Activated T-helper 2 cell treated with anti-CD3 and anti-CD28 coated beads, Interferon-gamma antibody, Interleukin-2, Interleukin-4, amounts not matched to agents 10 μg/mL and 5 μg/mL and 100 μg/mL, durations not matched to agents 14 hours and 24 hours and 36 hours (primary cell): ENCODE measurements at regions not wholly inside any gene's neighbourhood (a gene's known extent, or its start where the extent isn't known, plus 50 kb on each side); places are given as distances from the start of the nearest gene placed in this dataset.

ENCODE experiments used
- DNase-seq: peaks from one replicate; pipeline ENCODE4 v3.0.0; 2021; ENCODE audit warnings: low spot score
- H3K27ac Mint-ChIP-seq: one replicate; pipeline ENCODE4 v1.8.0; 2021; ENCODE audit warnings: mixed read lengths
- H3K27me3 Mint-ChIP-seq: one replicate; pipeline ENCODE4 v1.8.0; 2021; ENCODE audit warnings: low read depth, mixed read lengths
- H3K36me3 Mint-ChIP-seq: one replicate; pipeline ENCODE4 v1.8.0; 2021; ENCODE audit warnings: low read depth, mixed read lengths
- H3K4me1 Mint-ChIP-seq: one replicate; pipeline ENCODE4 v1.8.0; 2021; ENCODE audit warnings: low read depth, mixed read lengths
- H3K4me3 Mint-ChIP-seq: one replicate; pipeline ENCODE4 v1.8.0; 2021; ENCODE audit warnings: low read depth, mild to moderate bottlenecking, moderate library complexity, mixed read lengths
- H3K9me3 Mint-ChIP-seq: one replicate; pipeline ENCODE4 v1.8.0; 2021; ENCODE audit warnings: mixed read lengths
- intact Hi-C: fragments of 100-400 bp; cut with micrococcal nuclease; formaldehyde crosslinking; loops from one replicate; pipeline ENCODE4 v1.15.1; 2023

DNA sequence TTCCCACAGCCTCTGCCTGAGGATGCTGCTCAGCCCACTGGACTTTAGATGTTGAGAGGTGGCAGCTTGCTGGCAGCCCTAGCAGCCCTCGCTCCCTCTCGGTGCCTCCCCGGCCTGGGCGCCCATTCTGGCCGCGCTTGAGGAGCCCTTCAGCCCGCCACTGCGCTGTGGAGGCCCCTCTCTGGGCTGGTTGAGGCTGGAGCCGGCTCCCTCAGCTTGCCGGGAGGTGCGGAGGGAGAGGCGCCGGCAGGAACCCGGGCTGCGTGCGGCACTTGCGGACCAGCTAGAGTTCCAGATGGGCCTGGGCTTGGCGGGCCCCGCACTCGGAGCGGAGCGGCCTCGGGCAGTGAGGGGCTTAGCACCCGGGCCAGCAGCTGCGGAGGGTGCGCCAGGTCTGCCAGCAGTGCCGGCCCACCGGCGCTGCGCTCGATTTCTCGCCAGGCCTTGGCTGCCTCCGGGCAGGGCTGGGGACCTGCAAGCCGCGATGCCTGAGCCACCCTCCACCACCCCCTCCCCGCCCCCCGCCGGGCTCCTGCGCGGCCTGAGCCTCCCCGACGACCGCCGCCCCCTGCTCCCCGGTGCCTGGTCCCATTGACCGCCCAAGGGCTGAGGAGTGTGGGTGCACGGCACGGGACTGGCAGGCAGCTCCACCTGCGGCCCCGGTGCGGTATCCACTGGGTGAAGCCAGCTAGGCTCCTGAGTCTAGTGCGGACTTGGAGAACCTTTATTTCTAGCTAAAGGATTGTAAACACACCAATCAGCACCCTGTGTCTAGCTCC is 446.2 kb downstream of the INSC start:
- Mint-ChIP-seq H3K9me3 (no peaks in the 10 kb centered on the region), H3K36me3 (no peaks in the 10 kb centered on the region), H3K27ac (no peak overlapping the region), H3K4me1 (no peaks in the 10 kb centered on the region), H3K4me3 (no peak overlapping the region), H3K27me3 (no peaks in the 10 kb centered on the region)
- intact Hi-C loops = no loop called here
- DNase-seq = no peak

- H3K4me1 Mint-ChIP-seq = no peaks in the 10 kb centered on the region
- intact Hi-C loops = no loop called here
- no peak overlapping the region for H3K4me3 Mint-ChIP-seq
These were observed 447.5 kb downstream of the INSC start for GRCh38 chr11:15562230-15562629.

DNA sequence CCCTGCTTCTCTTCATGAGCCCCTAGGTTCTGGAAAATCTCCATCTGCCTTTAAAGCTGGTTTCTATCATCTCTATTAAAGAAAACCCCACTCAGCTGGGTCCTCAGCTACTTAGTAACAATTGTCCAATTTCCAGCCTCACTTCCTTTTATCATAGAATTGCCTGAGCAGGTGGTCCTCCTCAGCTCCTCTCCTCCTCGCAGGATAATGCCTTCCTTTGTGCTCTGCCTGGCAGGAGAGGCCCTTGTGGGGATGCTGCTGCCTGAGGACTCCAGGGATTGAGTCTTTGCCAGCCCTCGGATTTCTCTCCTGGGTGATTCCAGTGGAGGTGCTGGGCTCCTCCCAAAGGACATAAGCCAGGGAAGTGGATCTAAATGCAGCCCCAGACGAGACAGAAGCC is 448.3 kb downstream of the INSC start:
- intact Hi-C loops = no loop called here
- no peaks in the 10 kb centered on the region for H3K4me1 Mint-ChIP-seq
- no peaks in the 10 kb centered on the region for H3K36me3 Mint-ChIP-seq
- peaks cover 3% of the 10 kb centered on the region for H3K9me3 Mint-ChIP-seq
- no peak overlapping the region for H3K27ac Mint-ChIP-seq
- DNase-seq = no peak
- no peak overlapping the region for H3K4me3 Mint-ChIP-seq
- no peaks in the 10 kb centered on the region for H3K27me3 Mint-ChIP-seq

More at GRCh38 chr11:15562230-15562629, 447.5 kb downstream of the INSC start:
- no peak overlapping the region for H3K27ac Mint-ChIP-seq
- H3K9me3 Mint-ChIP-seq = peaks cover 1% of the 10 kb centered on the region
- H3K27me3 Mint-ChIP-seq = no peaks in the 10 kb centered on the region
- no peak for DNase-seq
- no peaks in the 10 kb centered on the region for H3K36me3 Mint-ChIP-seq

- no peak for DNase-seq
- no peaks in the 10 kb centered on the region for H3K36me3 Mint-ChIP-seq
- H3K9me3 Mint-ChIP-seq = peaks cover 3% of the 10 kb centered on the region
- H3K27ac Mint-ChIP-seq = no peak overlapping the region
- intact Hi-C loops = no loop called here
- H3K4me1 Mint-ChIP-seq = no peaks in the 10 kb centered on the region
- no peak overlapping the region for H3K4me3 Mint-ChIP-seq
- H3K27me3 Mint-ChIP-seq = no peaks in the 10 kb centered on the region
These were observed 451.2 kb downstream of the INSC start for GRCh38 chr11:15565880-15566279.

DNA sequence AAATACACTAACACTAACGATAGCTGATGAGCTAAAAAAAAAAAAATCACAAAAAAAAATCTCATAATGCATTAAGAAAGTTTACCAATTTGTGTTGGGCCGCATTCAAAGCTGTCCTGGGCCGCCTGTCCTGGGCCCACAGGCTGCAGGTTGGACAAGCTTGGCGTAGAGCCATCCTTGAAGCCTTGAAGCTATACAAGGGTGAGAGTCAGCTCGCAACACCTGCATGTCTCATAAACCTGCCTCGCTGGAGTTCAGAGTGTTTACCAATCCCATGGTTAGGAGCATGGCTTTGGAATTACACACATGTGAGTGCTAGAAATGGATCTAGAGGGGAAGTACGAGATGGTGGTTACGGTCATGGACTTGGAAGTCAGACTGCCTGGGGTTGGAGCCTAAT is 453.7 kb downstream of the INSC start:
- DNase-seq = no peak
- no peaks in the 10 kb centered on the region for H3K27me3 Mint-ChIP-seq
- H3K9me3 Mint-ChIP-seq = peaks cover 3% of the 10 kb centered on the region
- no peak overlapping the region for H3K27ac Mint-ChIP-seq
- no peaks in the 10 kb centered on the region for H3K4me1 Mint-ChIP-seq
- intact Hi-C loops = no loop called here
- no peak overlapping the region for H3K4me3 Mint-ChIP-seq
- H3K36me3 Mint-ChIP-seq = no peaks in the 10 kb centered on the region

GRCh38 chr11:15569305-15570025 is 454.7 kb downstream of the INSC start:
- Mint-ChIP-seq H3K36me3 (no peaks in the 10 kb centered on the region), H3K4me3 (no peak overlapping the region), H3K27me3 (no peaks in the 10 kb centered on the region), H3K9me3 (peaks cover 3% of the 10 kb centered on the region), H3K4me1 (no peaks in the 10 kb centered on the region), H3K27ac (no peak overlapping the region)
- intact Hi-C loops = no loop called here
- no peak for DNase-seq

- Mint-ChIP-seq H3K27ac (no peak overlapping the region), H3K4me1 (no peaks in the 10 kb centered on the region), H3K9me3 (no peaks in the 10 kb centered on the region), H3K36me3 (no peaks in the 10 kb centered on the region), H3K27me3 (no peaks in the 10 kb centered on the region), H3K4me3 (no peak overlapping the region)
- no peak for DNase-seq
- intact Hi-C loops = no loop called here
These were observed 460.7 kb downstream of the INSC start for GRCh38 chr11:15575409-15575808.

DNA sequence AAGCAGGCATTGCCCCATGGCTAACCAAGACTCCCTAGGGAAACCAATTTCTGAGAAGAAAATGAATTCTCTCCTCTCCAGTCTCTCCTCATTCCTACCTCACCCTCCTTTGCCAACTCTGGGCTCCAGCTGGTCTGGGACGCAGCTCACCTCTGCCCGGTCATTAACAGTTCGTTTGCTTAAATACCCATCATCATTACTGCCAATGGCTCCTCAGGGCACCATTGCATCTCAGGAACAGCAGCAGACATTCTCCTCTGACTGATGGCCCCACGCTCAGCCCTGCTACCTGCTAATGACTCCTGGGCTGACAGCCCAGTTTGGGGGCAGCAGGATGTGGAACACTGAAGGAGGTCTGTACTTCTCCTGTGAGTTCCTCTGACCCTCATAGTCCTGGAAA is 462.0 kb downstream of the INSC start:
- H3K4me1 Mint-ChIP-seq = no peaks in the 10 kb centered on the region
- intact Hi-C loops = no loop called here
- DNase-seq = no peak
- H3K27ac Mint-ChIP-seq = no peak overlapping the region
- H3K36me3 Mint-ChIP-seq = no peaks in the 10 kb centered on the region
- no peaks in the 10 kb centered on the region for H3K27me3 Mint-ChIP-seq
- no peak overlapping the region for H3K4me3 Mint-ChIP-seq
- no peaks in the 10 kb centered on the region for H3K9me3 Mint-ChIP-seq

- no peak overlapping the region for H3K4me3 Mint-ChIP-seq
- intact Hi-C loops = no loop called here
- no peak for DNase-seq
- no peaks in the 10 kb centered on the region for H3K9me3 Mint-ChIP-seq
- H3K36me3 Mint-ChIP-seq = no peaks in the 10 kb centered on the region
- no peak overlapping the region for H3K27ac Mint-ChIP-seq
- H3K27me3 Mint-ChIP-seq = no peaks in the 10 kb centered on the region
- H3K4me1 Mint-ChIP-seq = no peaks in the 10 kb centered on the region
These were observed 462.8 kb downstream of the INSC start for GRCh38 chr11:15577519-15577918.

- no peak overlapping the region for H3K27ac Mint-ChIP-seq
- no peaks in the 10 kb centered on the region for H3K27me3 Mint-ChIP-seq
- intact Hi-C loops = no loop called here
- DNase-seq = no peak
- no peaks in the 10 kb centered on the region for H3K9me3 Mint-ChIP-seq
- H3K4me3 Mint-ChIP-seq = no peak overlapping the region
- no peaks in the 10 kb centered on the region for H3K4me1 Mint-ChIP-seq
- no peaks in the 10 kb centered on the region for H3K36me3 Mint-ChIP-seq
These were observed 464.7 kb downstream of the INSC start for GRCh38 chr11:15579287-15580001.

GRCh38 chr11:15580056-15580774 is 465.5 kb downstream of the INSC start:
- no peak for DNase-seq
- Mint-ChIP-seq H3K27ac (no peak overlapping the region), H3K36me3 (no peaks in the 10 kb centered on the region), H3K27me3 (no peaks in the 10 kb centered on the region), H3K4me3 (no peak overlapping the region), H3K9me3 (no peaks in the 10 kb centered on the region), H3K4me1 (no peaks in the 10 kb centered on the region)
- intact Hi-C loops = no loop called here

GRCh38 chr11:15580775-15581095 is 466.0 kb downstream of the INSC start:
- H3K4me1 Mint-ChIP-seq = no peaks in the 10 kb centered on the region
- H3K27ac Mint-ChIP-seq = no peak overlapping the region
- H3K36me3 Mint-ChIP-seq = no peaks in the 10 kb centered on the region
- intact Hi-C loops = no loop called here
- H3K4me3 Mint-ChIP-seq = no peak overlapping the region
- H3K27me3 Mint-ChIP-seq = no peaks in the 10 kb centered on the region
- no peak for DNase-seq
- no peaks in the 10 kb centered on the region for H3K9me3 Mint-ChIP-seq

- DNase-seq = no peak
- intact Hi-C loops = no loop called here
- Mint-ChIP-seq H3K27ac (no peak overlapping the region), H3K27me3 (no peaks in the 10 kb centered on the region), H3K4me1 (no peaks in the 10 kb centered on the region), H3K4me3 (no peak overlapping the region), H3K36me3 (no peaks in the 10 kb centered on the region), H3K9me3 (no peaks in the 10 kb centered on the region)
These were observed 469.4 kb downstream of the INSC start for GRCh38 chr11:15584158-15584557.
